ENCODE measurements at regions not wholly inside any gene's neighbourhood (a gene's known extent, or its start where the extent isn't known, plus 50 kb on each side); places are given as distances from the start of the nearest gene placed in this dataset.

GRCh38 chr6:122330315-122330714 is 69.1 kb upstream of the HSF2 start:
- Histone ChIP-seq H3K36me3 (ENCODE audit: control insufficient read depth, insufficient read depth, low read length) (no peaks in the 10 kb centered on the region), H3K4me3 (ENCODE audit: low read depth, low read length) (no peak overlapping the region), H3K27me3 (ENCODE audit: control insufficient read depth, insufficient read depth, low read length) (no peaks in the 10 kb centered on the region)
- no peak for DNase-seq (ENCODE audit: low read depth)
- no peak for TF ChIP-seq CTCF (IDR thresholded peaks at IDR 0.05; ENCODE audit: insufficient read depth, low read length, poor library complexity, severe bottlenecking)

- DNase-seq (ENCODE audit: low read depth): no peak
- no peak overlapping the region for H3K4me3 ChIP-seq (ENCODE audit: low read depth, low read length)
- no peak for TF ChIP-seq CTCF (IDR thresholded peaks at IDR 0.05; ENCODE audit: insufficient read depth, low read length, poor library complexity, severe bottlenecking)
- no peaks in the 10 kb centered on the region for H3K36me3 ChIP-seq (ENCODE audit: control insufficient read depth, insufficient read depth, low read length)
- no peaks in the 10 kb centered on the region for H3K27me3 ChIP-seq (ENCODE audit: control insufficient read depth, insufficient read depth, low read length)
Observed at GRCh38 chr6:122337645-122338044, 61.8 kb upstream of the HSF2 start.

GRCh38 chr6:122339661-122340060 is 59.8 kb upstream of the HSF2 start:
- TF ChIP-seq CTCF (IDR thresholded peaks at IDR 0.05; ENCODE audit: insufficient read depth, low read length, poor library complexity, severe bottlenecking): no peak
- Histone ChIP-seq H3K4me3 (ENCODE audit: low read depth, low read length) (no peak overlapping the region), H3K36me3 (ENCODE audit: control insufficient read depth, insufficient read depth, low read length) (no peaks in the 10 kb centered on the region), H3K27me3 (ENCODE audit: control insufficient read depth, insufficient read depth, low read length) (no peaks in the 10 kb centered on the region)
- DNase-seq (ENCODE audit: low read depth): no peak

GRCh38 chr6:122347280-122347679 is 52.2 kb upstream of the HSF2 start:
- TF ChIP-seq CTCF (IDR thresholded peaks at IDR 0.05; ENCODE audit: insufficient read depth, low read length, poor library complexity, severe bottlenecking): no peak
- H3K4me3 ChIP-seq (ENCODE audit: low read depth, low read length): no peak overlapping the region
- H3K27me3 ChIP-seq (ENCODE audit: control insufficient read depth, insufficient read depth, low read length): no peaks in the 10 kb centered on the region

GRCh38 chr6:122347751-122348150 is 51.7 kb upstream of the HSF2 start:
- Histone ChIP-seq H3K27me3 (ENCODE audit: control insufficient read depth, insufficient read depth, low read length) (no peaks in the 10 kb centered on the region), H3K4me3 (ENCODE audit: low read depth, low read length) (no peak overlapping the region), H3K36me3 (ENCODE audit: control insufficient read depth, insufficient read depth, low read length) (no peaks in the 10 kb centered on the region)
- DNase-seq (ENCODE audit: low read depth): no peak
- TF ChIP-seq CTCF (IDR thresholded peaks at IDR 0.05; ENCODE audit: insufficient read depth, low read length, poor library complexity, severe bottlenecking): no peak

More at GRCh38 chr6:122347280-122347679, 52.2 kb upstream of the HSF2 start:
- no peak for DNase-seq (ENCODE audit: low read depth)
- no peaks in the 10 kb centered on the region for H3K36me3 ChIP-seq (ENCODE audit: control insufficient read depth, insufficient read depth, low read length)

Measured in kidney epithelial cell (primary cell).